SK-N-SH (cell line): ENCODE measurements at regions not wholly inside any gene's neighbourhood (a gene's known extent, or its start where the extent isn't known, plus 50 kb on each side); places are given as distances from the start of the nearest gene placed in this dataset.

Experiments used
- CTCF ChIA-PET: fragments of 300-600, 350-600 bp; formaldehyde crosslinking; extraction: SDS; loops from one replicate; lab custom pipeline; 2021; lab: Yijun Ruan, JAX
- POLR2A ChIA-PET: fragments of 350-600 bp; sonication (Branson Sonifier 250); formaldehyde crosslinking; extraction: SDS; loops from one replicate; lab custom pipeline; 2020; ENCODE audit warnings: antibody characterized with exemption, inconsistent platforms; lab: Yijun Ruan, JAX
- DNase-seq: peaks from one replicate; pipeline ENCODE4 v3.0.0; 2012
- H2AFZ ChIP-seq: fragments of 200-600 bp; sonication (generic); 2 replicates; pipeline ENCODE4 v1.8.1; 2016; ENCODE audit warnings: antibody characterized with exemption, mild to moderate bottlenecking, low read depth
- H3F3A ChIP-seq: fragments of 200-600 bp; sonication (generic); replicated peaks from 2 replicates; pipeline ENCODE3; 2016; ENCODE audit warnings: antibody characterized with exemption, mild to moderate bottlenecking; ENCODE audit not compliant: insufficient read depth
- H3K27ac ChIP-seq, 2 experiments: fragments of 200-500 bp in 1 of 2; fragments of 200-600 bp in 1 of 2; sonication (Bioruptor generic) in 1 of 2; sonication (generic), shearing (Covaris generic) in 1 of 2; 2 replicates each; pipeline versions ENCODE4 v1.5.1 to v1.6.1; 2014 to 2016; ENCODE audit warnings: low read depth in 2 of 2, inconsistent platforms in 1 of 2, low read length in 1 of 2, mild to moderate bottlenecking in 1 of 2, mixed read lengths in 1 of 2
- H3K27me3 ChIP-seq: fragments of 200-600 bp; sonication (generic), shearing (Covaris generic); 2 replicates; pipeline ENCODE4 v1.6.1; 2016; ENCODE audit warnings: mixed run types; ENCODE audit not compliant: insufficient read depth
- H3K36me3 ChIP-seq, 2 experiments: fragments of 200-500 bp in 1 of 2; fragments of 200-600 bp in 1 of 2; sonication (Bioruptor generic) in 1 of 2; sonication (generic) in 1 of 2; replicated peaks in 1 of 2; 2 replicates each; pipeline versions ENCODE3 to v1.5.1; 2014 to 2016; ENCODE audit warnings: low read length in 1 of 2, mild to moderate bottlenecking in 1 of 2; ENCODE audit not compliant: insufficient read depth in 2 of 2, control insufficient read depth in 1 of 2
- H3K4me1 ChIP-seq, 2 experiments: fragments of 200-500 bp in 1 of 2; fragments of 200-600 bp in 1 of 2; sonication (Bioruptor generic) in 1 of 2; sonication (generic), shearing (Covaris generic) in 1 of 2; 2 replicates each; pipeline versions ENCODE4 v1.5.1 to v1.6.1; 2014 to 2016; ENCODE audit warnings: low read depth in 1 of 2, low read length in 1 of 2, mixed run types in 1 of 2; ENCODE audit not compliant: insufficient read depth in 2 of 2, control insufficient read depth in 1 of 2
- H3K4me2 ChIP-seq: fragments of 200-600 bp; sonication (generic), shearing (Covaris generic); 2 replicates; pipeline ENCODE4 v1.6.1; 2017; ENCODE audit warnings: mixed run types
- H3K4me3 ChIP-seq, 2 experiments: fragments of 200-500 bp in 1 of 2; fragments of 200-600 bp in 1 of 2; sonication (Bioruptor generic) in 1 of 2; sonication (generic), shearing (Covaris generic) in 1 of 2; 2 replicates each; pipeline versions ENCODE4 v1.5.1 to v1.8.1; 2014 to 2016; ENCODE audit warnings: low read depth in 2 of 2, inconsistent platforms in 1 of 2, low read length in 1 of 2, mild to moderate bottlenecking in 1 of 2, mixed read lengths in 1 of 2, moderate library complexity in 1 of 2
- H3K79me2 ChIP-seq: fragments of 200-600 bp; sonication (generic); 2 replicates; pipeline ENCODE4 v1.8.1; 2017; ENCODE audit warnings: mild to moderate bottlenecking; ENCODE audit not compliant: insufficient read depth
- H3K9ac ChIP-seq: fragments of 200-600 bp; sonication (generic); 2 replicates; pipeline ENCODE4 v1.6.1; 2017; ENCODE audit warnings: mixed run types
- H3K9me2 ChIP-seq: fragments of 200-600 bp; sonication (generic); 2 replicates; pipeline ENCODE4 v1.6.1; 2017; ENCODE audit warnings: mixed run types
- H3K9me3 ChIP-seq: fragments of 200-600 bp; sonication (generic); 2 replicates; pipeline ENCODE4 v1.6.1; 2017; ENCODE audit warnings: mixed run types, mild to moderate bottlenecking, moderate library complexity
- H4K20me1 ChIP-seq: fragments of 200-600 bp; sonication (generic); 2 replicates; pipeline ENCODE4 v1.6.1; 2017; ENCODE audit warnings: mild to moderate bottlenecking, mixed run types; ENCODE audit not compliant: insufficient read depth
- FOSL2 ChIP-seq: IDR thresholded peaks from 2 replicates; pipeline ENCODE4 v1.4.0; 2012; ENCODE audit warnings: low read depth, mild to moderate bottlenecking, moderate library complexity, borderline replicate concordance
- FOXJ3 ChIP-seq: sonication (generic); formaldehyde crosslinking; IDR thresholded peaks from 2 replicates; pipeline ENCODE4 v1.5.1; 2020; ENCODE audit warnings: mild to moderate bottlenecking, missing genetic modification reagents
- JUND ChIP-seq: IDR thresholded peaks from 2 replicates; pipeline ENCODE4 v1.4.0; 2012
- MEF2A ChIP-seq: IDR thresholded peaks from 2 replicates; pipeline ENCODE4 v1.4.0; 2012; ENCODE audit warnings: low read depth, borderline replicate concordance
- MXI1 ChIP-seq: IDR thresholded peaks from 2 replicates; pipeline ENCODE4 v1.6.1; 2012; ENCODE audit warnings: mild to moderate bottlenecking, low read depth, low read length, improper control_type of control experiment
- POLR2AphosphoS5 ChIP-seq: IDR thresholded peaks from 2 replicates; pipeline ENCODE4 v1.6.1; 2012; ENCODE audit warnings: low read depth, low read length
- RAD21 ChIP-seq: IDR thresholded peaks from 2 replicates; pipeline ENCODE4 v1.6.1; 2012; ENCODE audit warnings: mild to moderate bottlenecking, low read length
- YY1 ChIP-seq: IDR thresholded peaks from 2 replicates; pipeline ENCODE4 v1.4.0; 2012; ENCODE audit warnings: low read depth, mild to moderate bottlenecking
- WGBS: methylation state at CpG from one replicate; pipeline ENCODE4 v1.1.6; 2017; ENCODE audit warnings: low lambda C conversion rate; 5-methylcytosine and 5-hydroxymethylcytosine counted together
- TF ChIP-seq, protein P1 (sequence below): fragments of 150-350 bp; IDR thresholded peaks from 2 replicates; pipeline ENCODE4 v1.6.1; 2016; ENCODE audit warnings: mild to moderate bottlenecking, low read depth, low read length
- TF ChIP-seq, protein P2 (sequence below): IDR thresholded peaks from 2 replicates; pipeline ENCODE4 v1.6.1; 2012; ENCODE audit warnings: mild to moderate bottlenecking, low read depth, low read length, moderate library complexity
- TF ChIP-seq, protein P3 (sequence below): fragments of 200-600 bp; sonication (generic); IDR thresholded peaks from 2 replicates; pipeline ENCODE4 v1.6.1; 2017; ENCODE audit warnings: antibody characterized with exemption, mild to moderate bottlenecking, moderate library complexity
- TF ChIP-seq, protein P4 (sequence below): IDR thresholded peaks from 2 replicates; pipeline ENCODE4; 2012

DNA sequence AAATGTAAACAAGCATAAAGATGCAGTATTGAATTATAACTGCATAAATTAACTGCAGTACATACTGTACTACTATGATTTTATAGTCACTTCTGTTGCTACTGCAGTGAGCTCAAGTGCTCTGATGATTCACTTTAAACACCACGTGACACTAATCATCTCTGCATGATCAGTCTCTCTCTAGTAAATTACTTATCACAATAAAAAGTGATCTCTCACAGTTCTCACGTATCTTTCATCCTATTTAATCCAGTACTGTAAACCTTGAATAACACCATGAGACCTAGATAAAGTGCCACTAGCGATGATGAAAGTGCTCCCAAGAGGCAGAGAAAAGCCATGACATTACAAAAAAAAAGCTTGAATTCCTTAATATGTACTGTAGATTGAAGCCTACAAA, 1242.0 kb downstream of the AMY1C start:
- DNase-seq: no peak

DNA sequence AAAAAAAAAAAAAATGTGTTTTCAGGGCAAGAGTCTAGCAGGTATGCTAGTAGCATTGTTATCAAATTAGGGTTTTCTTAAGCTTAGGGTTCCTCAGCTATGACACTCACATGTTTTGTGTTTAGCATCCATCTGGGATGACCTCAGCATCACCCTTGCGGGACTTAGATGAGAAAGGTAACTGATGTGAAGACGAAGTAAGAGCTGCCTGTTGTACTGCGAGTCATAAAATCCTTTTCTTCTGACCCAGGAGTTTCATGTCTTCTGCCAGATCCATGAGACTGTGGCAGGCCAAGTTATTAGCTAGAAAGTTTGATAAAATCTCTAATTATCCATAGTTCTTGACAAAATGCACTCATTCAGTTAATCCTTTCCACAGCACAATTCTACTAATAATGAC, 1251.1 kb downstream of the AMY1C start:
- Histone ChIP-seq H3K9me3 (no peaks in the 10 kb centered on the region; the same call in 1 of the 2 replicates), H3K9me2 (no peaks in the 10 kb centered on the region), H4K20me1 (no peaks in the 10 kb centered on the region), H3K4me3 (no peak overlapping the region), H2AFZ (no peak overlapping the region), H3K4me1 (no peaks in the 10 kb centered on the region), H3K4me2 (no peak overlapping the region), H3F3A (no peaks in the 10 kb centered on the region), H3K79me2 (no peaks in the 10 kb centered on the region), H3K36me3 (no peaks in the 10 kb centered on the region), H3K27me3 (no peaks in the 10 kb centered on the region), H3K9ac (no peak overlapping the region), H3K27ac (no peak overlapping the region)
- DNase-seq: no peak
- WGBS: 35% methylated on average over 3 of the region's 3 CpGs
- TF ChIP-seq POLR2AphosphoS5 (no peak), MXI1 (no peak), YY1 (no peak), JUND (no peak), FOSL2 (no peak)
- TF ChIP-seq, protein P1, sequence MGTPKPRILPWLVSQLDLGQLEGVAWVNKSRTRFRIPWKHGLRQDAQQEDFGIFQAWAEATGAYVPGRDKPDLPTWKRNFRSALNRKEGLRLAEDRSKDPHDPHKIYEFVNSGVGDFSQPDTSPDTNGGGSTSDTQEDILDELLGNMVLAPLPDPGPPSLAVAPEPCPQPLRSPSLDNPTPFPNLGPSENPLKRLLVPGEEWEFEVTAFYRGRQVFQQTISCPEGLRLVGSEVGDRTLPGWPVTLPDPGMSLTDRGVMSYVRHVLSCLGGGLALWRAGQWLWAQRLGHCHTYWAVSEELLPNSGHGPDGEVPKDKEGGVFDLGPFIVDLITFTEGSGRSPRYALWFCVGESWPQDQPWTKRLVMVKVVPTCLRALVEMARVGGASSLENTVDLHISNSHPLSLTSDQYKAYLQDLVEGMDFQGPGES: no peak
- TF ChIP-seq, protein P2, sequence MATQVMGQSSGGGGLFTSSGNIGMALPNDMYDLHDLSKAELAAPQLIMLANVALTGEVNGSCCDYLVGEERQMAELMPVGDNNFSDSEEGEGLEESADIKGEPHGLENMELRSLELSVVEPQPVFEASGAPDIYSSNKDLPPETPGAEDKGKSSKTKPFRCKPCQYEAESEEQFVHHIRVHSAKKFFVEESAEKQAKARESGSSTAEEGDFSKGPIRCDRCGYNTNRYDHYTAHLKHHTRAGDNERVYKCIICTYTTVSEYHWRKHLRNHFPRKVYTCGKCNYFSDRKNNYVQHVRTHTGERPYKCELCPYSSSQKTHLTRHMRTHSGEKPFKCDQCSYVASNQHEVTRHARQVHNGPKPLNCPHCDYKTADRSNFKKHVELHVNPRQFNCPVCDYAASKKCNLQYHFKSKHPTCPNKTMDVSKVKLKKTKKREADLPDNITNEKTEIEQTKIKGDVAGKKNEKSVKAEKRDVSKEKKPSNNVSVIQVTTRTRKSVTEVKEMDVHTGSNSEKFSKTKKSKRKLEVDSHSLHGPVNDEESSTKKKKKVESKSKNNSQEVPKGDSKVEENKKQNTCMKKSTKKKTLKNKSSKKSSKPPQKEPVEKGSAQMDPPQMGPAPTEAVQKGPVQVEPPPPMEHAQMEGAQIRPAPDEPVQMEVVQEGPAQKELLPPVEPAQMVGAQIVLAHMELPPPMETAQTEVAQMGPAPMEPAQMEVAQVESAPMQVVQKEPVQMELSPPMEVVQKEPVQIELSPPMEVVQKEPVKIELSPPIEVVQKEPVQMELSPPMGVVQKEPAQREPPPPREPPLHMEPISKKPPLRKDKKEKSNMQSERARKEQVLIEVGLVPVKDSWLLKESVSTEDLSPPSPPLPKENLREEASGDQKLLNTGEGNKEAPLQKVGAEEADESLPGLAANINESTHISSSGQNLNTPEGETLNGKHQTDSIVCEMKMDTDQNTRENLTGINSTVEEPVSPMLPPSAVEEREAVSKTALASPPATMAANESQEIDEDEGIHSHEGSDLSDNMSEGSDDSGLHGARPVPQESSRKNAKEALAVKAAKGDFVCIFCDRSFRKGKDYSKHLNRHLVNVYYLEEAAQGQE: no peak
- TF ChIP-seq, protein P3, sequence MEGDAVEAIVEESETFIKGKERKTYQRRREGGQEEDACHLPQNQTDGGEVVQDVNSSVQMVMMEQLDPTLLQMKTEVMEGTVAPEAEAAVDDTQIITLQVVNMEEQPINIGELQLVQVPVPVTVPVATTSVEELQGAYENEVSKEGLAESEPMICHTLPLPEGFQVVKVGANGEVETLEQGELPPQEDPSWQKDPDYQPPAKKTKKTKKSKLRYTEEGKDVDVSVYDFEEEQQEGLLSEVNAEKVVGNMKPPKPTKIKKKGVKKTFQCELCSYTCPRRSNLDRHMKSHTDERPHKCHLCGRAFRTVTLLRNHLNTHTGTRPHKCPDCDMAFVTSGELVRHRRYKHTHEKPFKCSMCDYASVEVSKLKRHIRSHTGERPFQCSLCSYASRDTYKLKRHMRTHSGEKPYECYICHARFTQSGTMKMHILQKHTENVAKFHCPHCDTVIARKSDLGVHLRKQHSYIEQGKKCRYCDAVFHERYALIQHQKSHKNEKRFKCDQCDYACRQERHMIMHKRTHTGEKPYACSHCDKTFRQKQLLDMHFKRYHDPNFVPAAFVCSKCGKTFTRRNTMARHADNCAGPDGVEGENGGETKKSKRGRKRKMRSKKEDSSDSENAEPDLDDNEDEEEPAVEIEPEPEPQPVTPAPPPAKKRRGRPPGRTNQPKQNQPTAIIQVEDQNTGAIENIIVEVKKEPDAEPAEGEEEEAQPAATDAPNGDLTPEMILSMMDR: no peak
- POLR2A ChIA-PET: no interaction called here
- CTCF ChIA-PET: no interaction called here

More for the DNA sequence above, 1242.0 kb downstream of the AMY1C start:
- no peak for TF ChIP-seq POLR2AphosphoS5
- TF ChIP-seq, protein P4, sequence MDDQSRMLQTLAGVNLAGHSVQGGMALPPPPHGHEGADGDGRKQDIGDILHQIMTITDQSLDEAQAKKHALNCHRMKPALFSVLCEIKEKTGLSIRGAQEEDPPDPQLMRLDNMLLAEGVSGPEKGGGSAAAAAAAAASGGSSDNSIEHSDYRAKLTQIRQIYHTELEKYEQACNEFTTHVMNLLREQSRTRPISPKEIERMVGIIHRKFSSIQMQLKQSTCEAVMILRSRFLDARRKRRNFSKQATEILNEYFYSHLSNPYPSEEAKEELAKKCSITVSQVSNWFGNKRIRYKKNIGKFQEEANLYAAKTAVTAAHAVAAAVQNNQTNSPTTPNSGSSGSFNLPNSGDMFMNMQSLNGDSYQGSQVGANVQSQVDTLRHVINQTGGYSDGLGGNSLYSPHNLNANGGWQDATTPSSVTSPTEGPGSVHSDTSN: no peak
- no peak for TF ChIP-seq FOXJ3 (CRISPR knock-in tag)
- TF ChIP-seq MEF2A: no peak
- no peak for TF ChIP-seq RAD21
- TF ChIP-seq, all 33 proteins: peak for 0
- Histone ChIP-seq H3K27ac (no peak overlapping the region), H2AFZ (no peak overlapping the region), H3K4me1 (no peaks in the 10 kb centered on the region), H3K9ac (no peak overlapping the region), H3K4me2 (no peak overlapping the region), H3K9me2 (no peaks in the 10 kb centered on the region), H3K27me3 (no peaks in the 10 kb centered on the region), H3K36me3 (no peaks in the 10 kb centered on the region), H4K20me1 (no peaks in the 10 kb centered on the region), H3K79me2 (no peaks in the 10 kb centered on the region), H3K4me3 (no peak overlapping the region), H3K9me3 (no peaks in the 10 kb centered on the region), H3F3A (no peaks in the 10 kb centered on the region)
- POLR2A ChIA-PET: no interaction called here
- 26% methylated on average over 3 of the region's 3 CpGs for WGBS
- CTCF ChIA-PET: no interaction called here
